H1 (cell line): ENCODE measurements at regions not wholly inside any gene's neighbourhood (a gene's known extent, or its start where the extent isn't known, plus 50 kb on each side); places are given as distances from the start of the nearest gene placed in this dataset.

Source experiments
- CTCF ChIA-PET: fragments of 300-600 bp; sonication (Branson Sonifier 250); formaldehyde crosslinking; loops from one replicate; lab custom pipeline; 2021; ENCODE audit not compliant: partially characterized antibody; lab: Charles Lee
- POLR2A ChIA-PET: fragments of 300-600 bp; sonication (Branson Sonifier 250); formaldehyde crosslinking; loops from one replicate; lab custom pipeline; 2021; ENCODE audit warnings: inconsistent platforms; ENCODE audit not compliant: partially characterized antibody; lab: Charles Lee
- DNase-seq, 2 experiments: peaks; one replicate each; pipeline versions ENCODE4 v3.0.0 to v3.0.0-alpha.2; 2010 to 2022; ENCODE audit warnings: low spot score in 2 of 2, low read depth in 1 of 2, mixed read lengths in 1 of 2
- FAIRE-seq: peaks from 2 replicates; lab custom pipeline; 2011; peaks lifted over from hg19 to GRCh38; lab: Jason Lieb, UNC
- H2AFZ ChIP-seq: 2 replicates; pipeline ENCODE4 v1.8.1; 2012; ENCODE audit warnings: low read length, inconsistent platforms
- H2AK5ac ChIP-seq: 2 replicates; pipeline ENCODE4 v1.6.1; 2013; ENCODE audit warnings: low read depth, low read length
- H2BK120ac ChIP-seq: replicated peaks from 2 replicates; pipeline ENCODE3; 2013; ENCODE audit warnings: low read depth, low read length, inconsistent platforms
- H2BK12ac ChIP-seq: 2 replicates; pipeline ENCODE4 v1.6.1; 2013; ENCODE audit warnings: low read depth, low read length
- H2BK15ac ChIP-seq: 2 replicates; pipeline ENCODE4 v1.6.1; 2013; ENCODE audit warnings: low read length
- H2BK20ac ChIP-seq: 2 replicates; pipeline ENCODE4 v1.6.1; 2013; ENCODE audit warnings: low read length
- H2BK5ac ChIP-seq: 2 replicates; pipeline ENCODE4 v1.6.1; 2013; ENCODE audit warnings: low read depth, low read length
- H3K14ac ChIP-seq: 2 replicates; pipeline ENCODE4 v1.6.1; 2013; ENCODE audit warnings: inconsistent platforms; ENCODE audit not compliant: insufficient read length
- H3K18ac ChIP-seq: 2 replicates; pipeline ENCODE4 v1.6.1; 2013; ENCODE audit warnings: low read length; ENCODE audit errors: extremely low read depth
- H3K23ac ChIP-seq: 2 replicates; pipeline ENCODE4 v1.6.1; 2013; ENCODE audit warnings: inconsistent platforms; ENCODE audit not compliant: insufficient read length
- H3K23me2 ChIP-seq: 2 replicates; pipeline ENCODE4 v1.6.1; 2013; ENCODE audit warnings: low read depth, low read length
- H3K27ac ChIP-seq: 2 replicates; pipeline ENCODE4 v1.6.1; 2011; ENCODE audit warnings: low read depth, low read length, inconsistent platforms
- H3K27me3 ChIP-seq, 4 experiments: replicated peaks in 1 of 4; 1 replicate in 1 of 4; 2 replicates in 3 of 4; pipeline versions ENCODE4 v1.6.1 to v1.8.1; 2011 to 2013; ENCODE audit warnings: low read length in 3 of 4, mild to moderate bottlenecking in 3 of 4, inconsistent platforms in 2 of 4, mixed read lengths in 2 of 4, moderate library complexity in 1 of 4; ENCODE audit not compliant: control insufficient read depth in 3 of 4, insufficient read depth in 3 of 4; ENCODE audit errors: extremely low read depth in 1 of 4
- H3K36me3 ChIP-seq, 4 experiments: 2 replicates each; pipeline versions ENCODE4 v1.6.1 to v1.8.1; 2011 to 2013; ENCODE audit warnings: mild to moderate bottlenecking in 4 of 4, low read length in 3 of 4, moderate library complexity in 2 of 4, control low read depth in 1 of 4, inconsistent platforms in 1 of 4; ENCODE audit not compliant: insufficient read depth in 4 of 4, control insufficient read depth in 2 of 4
- H3K4ac ChIP-seq: replicated peaks from 2 replicates; pipeline ENCODE3; 2013; ENCODE audit warnings: low read length, low read depth, mixed read lengths, inconsistent platforms; ENCODE audit not compliant: insufficient read length
- H3K4me1 ChIP-seq, 4 experiments: replicated peaks in 1 of 4; 1 replicate in 1 of 4; 2 replicates in 3 of 4; pipeline versions ENCODE4 v1.6.1 to v1.8.1; 2011 to 2013; ENCODE audit warnings: low read length in 3 of 4, inconsistent platforms in 2 of 4, mixed read lengths in 1 of 4; ENCODE audit not compliant: insufficient read depth in 4 of 4, control insufficient read depth in 3 of 4
- H3K4me2 ChIP-seq, 2 experiments: 2 replicates each; pipeline versions ENCODE4 v1.6.1 to v1.8.1; 2011 to 2013; ENCODE audit warnings: low read depth in 2 of 2, low read length in 2 of 2, control low read depth in 1 of 2, inconsistent platforms in 1 of 2, mild to moderate bottlenecking in 1 of 2; ENCODE audit not compliant: insufficient read depth in 1 of 2
- H3K4me3 ChIP-seq, 4 experiments: fragments of 200-600, 300-600 bp in 1 of 4; sonication (generic), shearing (Covaris generic), sonication (Bioruptor Twin) in 1 of 4; 2 replicates each; pipeline versions ENCODE4 v1.5.1 to v1.8.1; 2011 to 2016; ENCODE audit warnings: low read length in 4 of 4, low read depth in 3 of 4, control low read depth in 2 of 4, inconsistent platforms in 2 of 4, mild to moderate bottlenecking in 2 of 4, mixed read lengths in 1 of 4, moderate library complexity in 1 of 4; ENCODE audit not compliant: insufficient read depth in 2 of 4; ENCODE audit errors: extremely low read depth in 1 of 4
- H3K56ac ChIP-seq: replicated peaks from 2 replicates; pipeline ENCODE3; 2013; ENCODE audit warnings: low read depth, mild to moderate bottlenecking, mixed read lengths, low read length, inconsistent platforms; ENCODE audit not compliant: insufficient read length
- H3K79me1 ChIP-seq: 2 replicates; pipeline ENCODE4 v1.6.1; 2013; ENCODE audit warnings: low read depth, low read length, control low read depth
- H3K79me2 ChIP-seq, 2 experiments: 2 replicates each; pipeline versions ENCODE4 v1.6.1 to v1.8.1; 2012 to 2013; ENCODE audit warnings: low read length in 2 of 2, mild to moderate bottlenecking in 2 of 2, inconsistent platforms in 1 of 2; ENCODE audit not compliant: insufficient read depth in 2 of 2, control insufficient read depth in 1 of 2
- H3K9ac ChIP-seq, 4 experiments: replicated peaks in 1 of 4; 1 replicate in 1 of 4; 2 replicates in 3 of 4; pipeline versions ENCODE4 v1.6.1 to v1.8.1; 2011 to 2013; ENCODE audit warnings: low read depth in 3 of 4, low read length in 3 of 4, control low read depth in 2 of 4, mild to moderate bottlenecking in 2 of 4, moderate library complexity in 2 of 4, inconsistent platforms in 1 of 4; ENCODE audit errors: extremely low read depth in 1 of 4
- H3K9me3 ChIP-seq, 2 experiments: 2 replicates each; pipeline versions ENCODE4 v1.6.1 to v1.8.1; 2012 to 2013; ENCODE audit warnings: mild to moderate bottlenecking in 2 of 2, moderate library complexity in 2 of 2, control low read depth in 1 of 2, inconsistent platforms in 1 of 2, low read depth in 1 of 2, low read length in 1 of 2, mixed read lengths in 1 of 2; ENCODE audit not compliant: insufficient read depth in 2 of 2
- H4K20me1 ChIP-seq, 2 experiments: replicated peaks in 1 of 2; 2 replicates each; pipeline versions ENCODE3 to v1.8.1; 2011 to 2013; ENCODE audit warnings: inconsistent platforms in 2 of 2, low read length in 2 of 2, mild to moderate bottlenecking in 1 of 2; ENCODE audit not compliant: insufficient read depth in 2 of 2, control insufficient read depth in 1 of 2
- H4K5ac ChIP-seq: 2 replicates; pipeline ENCODE4 v1.6.1; 2013; ENCODE audit warnings: low read length, low read depth, mixed read lengths, inconsistent platforms; ENCODE audit not compliant: insufficient read length
- H4K8ac ChIP-seq: 2 replicates; pipeline ENCODE4 v1.8.0; 2013; ENCODE audit warnings: mild to moderate bottlenecking, moderate library complexity, low read length, inconsistent platforms; ENCODE audit not compliant: insufficient read depth; ENCODE audit errors: extremely low read depth
- H4K91ac ChIP-seq: replicated peaks from 2 replicates; pipeline ENCODE3; 2013; ENCODE audit warnings: low read length, mixed read lengths, inconsistent platforms; ENCODE audit not compliant: insufficient read length
- ASH2L ChIP-seq: fragments of 200-600, 300-600 bp; sonication (generic); IDR thresholded peaks from one replicate; pipeline ENCODE4 v1.7.1; 2017; ENCODE audit warnings: low read length
- BACH1 ChIP-seq: IDR thresholded peaks from 2 replicates; pipeline ENCODE4 v1.6.1; 2012; ENCODE audit warnings: low read length, improper control_type of control experiment
- CHD2 ChIP-seq: IDR thresholded peaks from 2 replicates; pipeline ENCODE4 v1.6.1; 2012; ENCODE audit warnings: low read length, improper control_type of control experiment
- EGR1 ChIP-seq: IDR thresholded peaks from 2 replicates; pipeline ENCODE4 v1.6.1; 2011; ENCODE audit warnings: low read depth, low read length, borderline replicate concordance
- JUN ChIP-seq: IDR thresholded peaks from 2 replicates; pipeline ENCODE4 v1.6.1; 2011; ENCODE audit warnings: low read depth, mild to moderate bottlenecking, improper control_type of control experiment, low read length
- KDM1A ChIP-seq: fragments of 200-600, 300-600 bp; sonication (generic); IDR thresholded peaks from 2 replicates; pipeline ENCODE4 v1.7.1; 2016; ENCODE audit warnings: mild to moderate bottlenecking, low read length, borderline replicate concordance
- RBBP5 ChIP-seq: IDR thresholded peaks from 2 replicates; pipeline ENCODE4 v1.7.1; 2012; ENCODE audit warnings: low read depth, mild to moderate bottlenecking, inconsistent platforms, low read length, moderate library complexity, borderline replicate concordance
- RXRA ChIP-seq: IDR thresholded peaks from 2 replicates; pipeline ENCODE4 v1.6.1; 2011; ENCODE audit warnings: low read depth, mild to moderate bottlenecking, low read length, moderate library complexity; ENCODE audit not compliant: insufficient read depth
- SIN3A ChIP-seq, 2 experiments: IDR thresholded peaks in 1 of 2; conservative IDR thresholded peaks in 1 of 2; 2 replicates each; pipeline ENCODE4 v1.6.1; 2011 to 2012; ENCODE audit warnings: low read length in 2 of 2, improper control_type of control experiment in 1 of 2, low read depth in 1 of 2, mild to moderate bottlenecking in 1 of 2
- SIX5 ChIP-seq: IDR thresholded peaks from 2 replicates; pipeline ENCODE4 v1.6.1; 2011; ENCODE audit warnings: mild to moderate bottlenecking, low read depth, low read length
- SP1 ChIP-seq: IDR thresholded peaks from 2 replicates; pipeline ENCODE4 v1.6.1; 2011; ENCODE audit warnings: low read depth, low read length
- SRF ChIP-seq: IDR thresholded peaks from 2 replicates; pipeline ENCODE4 v1.6.1; 2011; ENCODE audit warnings: mild to moderate bottlenecking, low read depth, low read length, moderate library complexity
- TAF1 ChIP-seq: IDR thresholded peaks from 2 replicates; pipeline ENCODE4 v1.6.1; 2011; ENCODE audit warnings: mild to moderate bottlenecking, low read depth, low read length
- TCF12 ChIP-seq: IDR thresholded peaks from 2 replicates; pipeline ENCODE4 v1.6.1; 2011; ENCODE audit warnings: low read depth, mild to moderate bottlenecking, low read length
- TEAD4 ChIP-seq: IDR thresholded peaks from 2 replicates; pipeline ENCODE4 v1.6.1; 2012; ENCODE audit warnings: low read depth, low read length, inconsistent platforms, mixed read lengths
- YY1 ChIP-seq: IDR thresholded peaks from 2 replicates; pipeline ENCODE4 v1.6.1; 2011; ENCODE audit warnings: low read depth, mild to moderate bottlenecking, low read length
- WGBS, 2 experiments: shearing (Covaris generic) in 1 of 2; methylation state at CpG; one replicate each; pipeline versions ENCODE4 v1.1.6 to v1.1.7; 2013 to 2015; ENCODE audit warnings: low lambda C conversion rate in 2 of 2, mixed read lengths in 2 of 2, inconsistent platforms in 1 of 2, low coverage in 1 of 2, missing lambda C conversion rate in 1 of 2; ENCODE audit not compliant: insufficient replicate concordance in 2 of 2, insufficient coverage in 1 of 2, insufficient read length in 1 of 2; ENCODE audit errors: extremely low coverage in 1 of 2, missing lambda C conversion rate in 1 of 2; 5-methylcytosine and 5-hydroxymethylcytosine counted together

DNA sequence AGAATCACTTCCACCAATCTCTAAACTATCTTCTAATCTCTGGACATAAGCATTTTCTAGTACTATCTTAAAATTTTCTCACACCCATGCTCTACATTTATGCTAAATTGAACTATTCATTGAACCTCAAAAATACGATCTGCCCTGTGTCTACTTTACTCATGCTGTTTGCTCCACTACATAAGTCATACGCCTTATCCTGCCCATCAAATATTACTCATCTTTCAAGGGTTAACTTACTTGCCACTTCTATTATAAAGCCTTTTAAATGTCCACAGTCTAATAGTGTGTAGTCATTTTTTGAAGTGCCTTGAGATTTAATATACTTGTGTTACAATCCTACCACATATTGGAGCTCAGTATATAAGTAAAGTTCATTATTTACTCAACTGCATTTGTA is 727.7 kb upstream of the SLIT2 start:
- H2BK120ac ChIP-seq: no peak overlapping the region
- no peak overlapping the region for H3K4me3 ChIP-seq
- no peaks in the 10 kb centered on the region for H3K23me2 ChIP-seq
- no peaks in the 10 kb centered on the region for H3K27me3 ChIP-seq
- H2BK20ac ChIP-seq: no peak overlapping the region
- no peak overlapping the region for H3K4me2 ChIP-seq
- H2BK5ac ChIP-seq: no peak overlapping the region
- H4K20me1 ChIP-seq: no peaks in the 10 kb centered on the region
- DNase-seq (no peak), FAIRE-seq (no peak)
- no peak for TF ChIP-seq RBBP5
- TF ChIP-seq BACH1: no peak
- TF ChIP-seq KDM1A: no peak
- TF ChIP-seq ASH2L: no peak
- TF ChIP-seq JUN: no peak
- no peak for TF ChIP-seq TAF1
- no peak for TF ChIP-seq SIX5
- no peak for TF ChIP-seq TEAD4
- TF ChIP-seq RXRA: no peak
- no peak for TF ChIP-seq SRF
- TF ChIP-seq TCF12: no peak
- TF ChIP-seq YY1: no peak
- no peak for TF ChIP-seq CHD2
- no peak for TF ChIP-seq SIN3A (conservative IDR thresholded peaks at IDR 0.05 in 1 of 2, IDR thresholded peaks at IDR 0.05 in 1 of 2; ENCODE audit: low read depth in 1 of 2, low read length in 2 of 2)
- TF ChIP-seq EGR1: no peak
- TF ChIP-seq SP1: no peak
- no peak overlapping the region for H2AK5ac ChIP-seq
- H3K36me3 ChIP-seq: no peaks in the 10 kb centered on the region
- no peaks in the 10 kb centered on the region for H3K79me1 ChIP-seq
- no peak overlapping the region for H3K14ac ChIP-seq
- H3K23ac ChIP-seq: no peak overlapping the region
- no peak overlapping the region for H2BK15ac ChIP-seq
- H3K4ac ChIP-seq: no peak overlapping the region
- H2BK12ac ChIP-seq: no peak overlapping the region
- H4K8ac ChIP-seq: no peak overlapping the region
- H3K9me3 ChIP-seq: no peaks in the 10 kb centered on the region
- H3K18ac ChIP-seq: no peak overlapping the region
- H2AFZ ChIP-seq: no peak overlapping the region
- no peak overlapping the region for H3K9ac ChIP-seq
- 97% methylated on average over 2 of the region's 2 CpGs; no CpG with 5 or more reads in 1 of the 2 experiments for WGBS, 2 experiments
- no peak overlapping the region for H3K27ac ChIP-seq
- no peaks in the 10 kb centered on the region for H3K4me1 ChIP-seq
- POLR2A ChIA-PET: no interaction called here
- no peaks in the 10 kb centered on the region for H3K79me2 ChIP-seq
- CTCF ChIA-PET: interaction anchor here (1.6 kb wide), 1 partner anchor 10 kb away, joined by 3 read pairs; no protein-coding TSS in a partner anchor
- H4K5ac ChIP-seq: no peak overlapping the region
- no peak overlapping the region for H4K91ac ChIP-seq
- no peak overlapping the region for H3K56ac ChIP-seq
